ENCODE measurements at regions not wholly inside any gene's neighbourhood (a gene's known extent, or its start where the extent isn't known, plus 50 kb on each side); places are given as distances from the start of the nearest gene placed in this dataset.

DNA sequence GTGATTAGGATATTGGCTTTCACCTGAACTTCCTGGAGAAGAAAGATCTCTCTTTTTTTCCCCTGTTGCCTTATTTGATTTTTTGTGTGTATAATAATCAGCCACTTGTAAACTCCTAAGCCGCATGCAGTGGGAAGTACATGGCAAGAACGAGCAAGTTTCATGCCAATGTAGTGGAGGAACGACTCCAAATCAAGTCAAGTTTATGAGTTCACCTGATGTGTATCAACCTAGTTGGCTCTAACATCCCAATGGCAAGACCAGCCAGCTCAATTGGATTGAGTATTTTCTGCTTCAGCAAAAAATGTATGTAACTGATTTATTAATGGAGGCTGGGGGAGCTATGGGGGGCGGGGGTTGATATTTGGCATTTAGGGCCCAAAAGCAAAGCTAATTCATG lies 65.5 kb upstream of the LYZL1 start:
- Histone ChIP-seq H3K4me2 (ENCODE audit: low read depth, low read length, poor library complexity, severe bottlenecking) (no peak overlapping the region), H4K20me1 (ENCODE audit: insufficient read depth, low read length, poor library complexity, severe bottlenecking) (no peaks in the 10 kb centered on the region), H2AFZ (ENCODE audit: low read length) (no peak overlapping the region), H3K79me2 (ENCODE audit: insufficient read depth, low read length) (no peaks in the 10 kb centered on the region), H3F3A (ENCODE audit: low read depth) (no peaks in the 10 kb centered on the region), H3K4me3 (ENCODE audit: low read length, poor library complexity, severe bottlenecking) (no peak overlapping the region), H3K9me2 (replicated peaks; ENCODE audit: low read depth, low read length) (no peaks in the 10 kb centered on the region), H3K4me1 (ENCODE audit: insufficient read depth, low read length, poor library complexity, severe bottlenecking) (no peaks in the 10 kb centered on the region), H3K27me3 (ENCODE audit: insufficient read depth, low read length, poor library complexity, severe bottlenecking) (no peaks in the 10 kb centered on the region), H3K36me3 (ENCODE audit: insufficient read depth, low read length) (no peaks in the 10 kb centered on the region), H3K9me3 (ENCODE audit: insufficient read depth, low read depth, low read length) (no peaks in the 10 kb centered on the region), H3K9ac (ENCODE audit: low read depth, low read length, poor library complexity, severe bottlenecking) (no peak overlapping the region)
- TF ChIP-seq EZH2phosphoT487 (IDR thresholded peaks at IDR 0.05; ENCODE audit: borderline replicate concordance) (no peak), CTCF (conservative IDR thresholded peaks at IDR 0.05; ENCODE audit: low read length) (no peak)

GRCh38 chr10:29224631-29225030 lies 64.2 kb upstream of the LYZL1 start:
- Histone ChIP-seq H3K9ac (ENCODE audit: low read depth, low read length, poor library complexity, severe bottlenecking) (no peak overlapping the region), H3K4me3 (ENCODE audit: low read length, poor library complexity, severe bottlenecking) (no peak overlapping the region), H2AFZ (ENCODE audit: low read length) (no peak overlapping the region), H3K79me2 (ENCODE audit: insufficient read depth, low read length) (no peaks in the 10 kb centered on the region), H3K9me3 (ENCODE audit: insufficient read depth, low read depth, low read length) (no peaks in the 10 kb centered on the region), H3K4me2 (ENCODE audit: low read depth, low read length, poor library complexity, severe bottlenecking) (no peak overlapping the region), H3K9me2 (replicated peaks; ENCODE audit: low read depth, low read length) (no peaks in the 10 kb centered on the region), H3K4me1 (ENCODE audit: insufficient read depth, low read length, poor library complexity, severe bottlenecking) (no peaks in the 10 kb centered on the region), H4K20me1 (ENCODE audit: insufficient read depth, low read length, poor library complexity, severe bottlenecking) (no peaks in the 10 kb centered on the region), H3K36me3 (ENCODE audit: insufficient read depth, low read length) (no peaks in the 10 kb centered on the region), H3F3A (ENCODE audit: low read depth) (no peaks in the 10 kb centered on the region), H3K27me3 (ENCODE audit: insufficient read depth, low read length, poor library complexity, severe bottlenecking) (no peaks in the 10 kb centered on the region)
- no peak for TF ChIP-seq CTCF (conservative IDR thresholded peaks at IDR 0.05; ENCODE audit: low read length)
- TF ChIP-seq EZH2phosphoT487 (IDR thresholded peaks at IDR 0.05; ENCODE audit: borderline replicate concordance), result no peak

DNA sequence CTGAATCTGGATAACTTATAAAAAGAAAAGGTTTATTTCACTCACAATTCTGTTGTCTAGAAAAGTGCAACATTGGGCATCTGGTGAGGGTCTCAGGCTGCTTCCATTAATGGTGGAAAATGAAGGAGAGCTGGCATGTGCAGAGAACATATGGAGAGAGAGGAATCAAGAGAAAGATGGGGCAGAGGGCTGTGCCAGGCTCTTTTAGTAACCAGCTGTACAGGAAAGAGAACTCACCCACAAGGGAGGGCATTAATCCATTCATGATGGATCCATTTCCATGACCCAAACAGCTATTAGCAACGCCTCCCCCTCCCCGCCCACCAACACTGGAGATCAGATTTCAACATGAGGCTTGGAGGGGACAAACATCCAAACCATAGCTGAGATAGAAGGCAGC lies 61.7 kb upstream of the LYZL1 start:
- Histone ChIP-seq H3K4me1 (ENCODE audit: insufficient read depth, low read length, poor library complexity, severe bottlenecking) (no peaks in the 10 kb centered on the region), H3K4me3 (ENCODE audit: low read length, poor library complexity, severe bottlenecking) (no peak overlapping the region), H3F3A (ENCODE audit: low read depth) (no peaks in the 10 kb centered on the region), H3K9me3 (ENCODE audit: insufficient read depth, low read depth, low read length) (no peaks in the 10 kb centered on the region), H3K79me2 (ENCODE audit: insufficient read depth, low read length) (no peaks in the 10 kb centered on the region), H3K27me3 (ENCODE audit: insufficient read depth, low read length, poor library complexity, severe bottlenecking) (no peaks in the 10 kb centered on the region), H3K4me2 (ENCODE audit: low read depth, low read length, poor library complexity, severe bottlenecking) (no peak overlapping the region), H3K9me2 (replicated peaks; ENCODE audit: low read depth, low read length) (no peaks in the 10 kb centered on the region), H2AFZ (ENCODE audit: low read length) (no peak overlapping the region), H3K9ac (ENCODE audit: low read depth, low read length, poor library complexity, severe bottlenecking) (no peak overlapping the region), H4K20me1 (ENCODE audit: insufficient read depth, low read length, poor library complexity, severe bottlenecking) (no peaks in the 10 kb centered on the region), H3K36me3 (ENCODE audit: insufficient read depth, low read length) (no peaks in the 10 kb centered on the region)
- TF ChIP-seq CTCF (conservative IDR thresholded peaks at IDR 0.05; ENCODE audit: low read length) (no peak), EZH2phosphoT487 (IDR thresholded peaks at IDR 0.05; ENCODE audit: borderline replicate concordance) (no peak)

Measured in Loucy (cell line).